Esophagus squamous epithelium (tissue), 4 donors: ENCODE measurements at regions not wholly inside any gene's neighbourhood (a gene's known extent, or its start where the extent isn't known, plus 50 kb on each side); places are given as distances from the start of the nearest gene placed in this dataset.

ENCODE experiments used
- POLR2A ChIP-seq, 4 donors: fragments of 450-650 bp; IDR thresholded peaks; one replicate each; pipeline ENCODE4 v1.6.1; 2017; ENCODE audit warnings: antibody characterized with exemption in 4 of 4, mild to moderate bottlenecking in 4 of 4, moderate library complexity in 3 of 4
- TF ChIP-seq, protein P1 (sequence below), 6 experiments: fragments of 450-650 bp in 4 of 6; fragments of 200-600 bp in 2 of 6; sonication (generic) in 2 of 6; IDR thresholded peaks; one replicate each; pipeline ENCODE4 v1.5.1; 2016 to 2019; ENCODE audit warnings: antibody characterized with exemption in 6 of 6, mild to moderate bottlenecking in 4 of 6, moderate library complexity in 4 of 6

DNA sequence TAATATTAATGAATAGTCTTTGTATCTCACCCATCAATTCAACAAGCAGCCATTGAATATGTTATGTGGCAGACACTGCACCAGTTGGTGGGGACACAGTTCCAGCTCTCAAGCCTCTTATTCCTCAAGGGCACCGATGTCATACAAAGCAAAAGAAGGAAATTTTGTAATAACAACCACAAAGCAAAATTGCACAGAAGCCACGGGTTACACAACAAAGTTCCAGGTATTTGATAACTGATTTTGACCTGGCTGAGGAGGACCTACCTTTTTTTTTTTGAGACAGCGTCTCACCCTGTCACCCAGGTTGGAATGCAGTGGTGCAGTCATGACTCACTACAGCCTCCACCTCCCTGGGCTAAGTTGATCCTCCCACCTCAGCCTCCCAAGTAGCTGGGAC is 266.7 kb downstream of the FOXO1 start:
- TF ChIP-seq POLR2A (IDR thresholded peaks at IDR 0.05) = no peak
- TF ChIP-seq, protein P1, sequence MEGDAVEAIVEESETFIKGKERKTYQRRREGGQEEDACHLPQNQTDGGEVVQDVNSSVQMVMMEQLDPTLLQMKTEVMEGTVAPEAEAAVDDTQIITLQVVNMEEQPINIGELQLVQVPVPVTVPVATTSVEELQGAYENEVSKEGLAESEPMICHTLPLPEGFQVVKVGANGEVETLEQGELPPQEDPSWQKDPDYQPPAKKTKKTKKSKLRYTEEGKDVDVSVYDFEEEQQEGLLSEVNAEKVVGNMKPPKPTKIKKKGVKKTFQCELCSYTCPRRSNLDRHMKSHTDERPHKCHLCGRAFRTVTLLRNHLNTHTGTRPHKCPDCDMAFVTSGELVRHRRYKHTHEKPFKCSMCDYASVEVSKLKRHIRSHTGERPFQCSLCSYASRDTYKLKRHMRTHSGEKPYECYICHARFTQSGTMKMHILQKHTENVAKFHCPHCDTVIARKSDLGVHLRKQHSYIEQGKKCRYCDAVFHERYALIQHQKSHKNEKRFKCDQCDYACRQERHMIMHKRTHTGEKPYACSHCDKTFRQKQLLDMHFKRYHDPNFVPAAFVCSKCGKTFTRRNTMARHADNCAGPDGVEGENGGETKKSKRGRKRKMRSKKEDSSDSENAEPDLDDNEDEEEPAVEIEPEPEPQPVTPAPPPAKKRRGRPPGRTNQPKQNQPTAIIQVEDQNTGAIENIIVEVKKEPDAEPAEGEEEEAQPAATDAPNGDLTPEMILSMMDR (IDR thresholded peaks at IDR 0.05) = no peak
